GM19328 (cell line): ENCODE measurements at regions not wholly inside any gene's neighbourhood (a gene's known extent, or its start where the extent isn't known, plus 50 kb on each side); places are given as distances from the start of the nearest gene placed in this dataset.
"Not testable (repeated sequence)": the region's sequence is repeated elsewhere in the genome, so short reads cannot be mapped to it uniquely, and the experiment has no call there.

Experiments
- ATAC-seq: cut with Tn5 transposase; IDR thresholded peaks from one replicate; pipeline ENCODE4 v1.9.1; 2021; ENCODE audit warnings: mild to moderate bottlenecking, moderate library complexity; ENCODE audit not compliant: unreplicated experiment

DNA sequence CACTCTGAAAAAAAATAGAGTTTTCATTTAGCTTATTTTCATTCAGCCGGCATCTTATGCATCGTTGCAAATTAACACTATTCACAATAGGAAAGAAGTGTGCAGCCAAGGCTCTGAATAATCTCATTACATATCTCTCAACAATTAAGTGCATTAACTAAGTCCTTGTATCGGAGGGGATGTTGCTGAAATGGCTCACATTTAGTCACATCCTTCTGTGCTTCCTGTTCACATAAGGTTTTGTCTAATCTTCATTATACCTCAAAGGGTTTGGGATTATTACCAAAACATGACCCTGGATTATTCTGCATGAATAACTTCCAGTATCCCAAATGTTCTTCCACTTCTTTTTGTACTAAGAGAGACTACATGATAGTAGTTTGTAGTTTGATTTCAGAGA is 278.0 kb upstream of the GRIA1 start:
- no peak for ATAC-seq

DNA sequence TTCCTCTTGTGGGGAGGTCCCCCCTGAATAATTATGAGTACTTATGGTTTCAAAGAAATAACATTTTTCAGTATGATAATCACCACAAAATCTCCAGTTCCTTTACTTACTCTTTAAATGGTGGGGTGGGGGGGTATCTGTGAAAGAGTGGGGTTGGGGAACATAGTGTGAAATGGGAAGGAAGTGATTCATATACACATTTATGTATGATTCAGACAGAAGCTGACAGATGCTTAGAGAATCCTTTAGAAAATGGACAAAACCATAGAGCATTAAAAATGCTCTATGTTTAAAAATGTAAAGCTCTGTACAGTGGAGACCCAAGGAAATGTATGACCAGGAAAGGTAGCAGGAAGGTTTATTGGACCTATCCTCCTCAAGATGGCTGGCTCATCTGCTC is 267.5 kb upstream of the GRIA1 start:
- no peak for ATAC-seq

DNA sequence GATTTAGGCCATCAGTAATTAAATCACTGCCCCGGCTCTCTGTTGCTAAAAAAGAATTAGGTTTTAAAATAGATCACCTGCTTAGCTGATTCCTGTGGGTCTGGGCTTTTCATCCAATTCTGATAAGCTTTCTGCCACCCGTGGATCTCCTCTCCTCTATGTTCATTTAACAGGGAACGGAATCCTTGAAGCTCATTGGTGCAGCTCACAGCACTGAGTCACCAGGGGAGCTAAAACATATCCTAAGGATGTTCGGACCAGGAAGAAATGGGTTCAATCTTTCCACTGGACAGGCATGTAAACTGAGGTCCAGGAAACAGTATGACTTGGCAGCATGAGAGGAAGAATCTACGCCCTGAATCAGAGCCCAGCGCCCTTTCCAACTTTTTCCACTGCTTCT is 267.1 kb upstream of the GRIA1 start:
- ATAC-seq, result no peak

DNA sequence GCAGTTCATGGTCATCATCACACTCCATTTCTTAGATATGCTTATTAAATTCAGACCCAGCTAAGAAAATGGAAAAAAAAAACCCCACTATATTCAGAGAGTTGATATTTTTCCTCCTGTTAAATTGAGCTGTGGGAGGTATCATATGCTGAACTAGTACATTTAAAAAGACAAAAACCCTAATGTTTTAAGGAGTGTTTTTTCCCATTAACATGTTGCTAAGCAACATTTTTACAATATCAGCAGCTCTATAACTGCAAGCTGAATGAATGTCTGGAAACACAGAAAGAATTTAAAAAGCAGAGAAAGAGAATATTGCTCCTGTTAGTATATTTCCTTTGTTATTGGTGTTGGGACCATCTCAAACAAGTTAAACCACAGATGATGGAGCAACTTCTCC is 265.8 kb upstream of the GRIA1 start:
- no peak for ATAC-seq

DNA sequence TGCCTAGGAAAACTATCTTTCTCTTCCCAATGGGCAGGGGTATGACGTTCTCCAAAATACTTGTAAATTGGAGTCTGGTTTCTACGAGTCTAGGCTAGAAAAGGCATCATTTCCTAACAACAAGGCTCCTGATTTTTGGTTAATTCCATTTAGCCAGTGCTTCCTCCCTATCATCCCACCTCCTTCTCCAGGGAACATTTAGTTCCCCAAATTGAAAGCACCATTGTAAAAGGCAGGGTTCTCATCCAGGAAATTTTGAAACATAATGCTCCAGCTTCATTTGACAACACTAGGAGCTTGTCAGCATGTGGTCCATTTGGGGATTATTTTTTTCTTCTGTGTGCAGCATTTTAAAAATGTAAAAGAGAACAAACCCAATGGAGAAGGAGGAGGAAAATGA is 256.5 kb upstream of the GRIA1 start:
- no peak for ATAC-seq

DNA sequence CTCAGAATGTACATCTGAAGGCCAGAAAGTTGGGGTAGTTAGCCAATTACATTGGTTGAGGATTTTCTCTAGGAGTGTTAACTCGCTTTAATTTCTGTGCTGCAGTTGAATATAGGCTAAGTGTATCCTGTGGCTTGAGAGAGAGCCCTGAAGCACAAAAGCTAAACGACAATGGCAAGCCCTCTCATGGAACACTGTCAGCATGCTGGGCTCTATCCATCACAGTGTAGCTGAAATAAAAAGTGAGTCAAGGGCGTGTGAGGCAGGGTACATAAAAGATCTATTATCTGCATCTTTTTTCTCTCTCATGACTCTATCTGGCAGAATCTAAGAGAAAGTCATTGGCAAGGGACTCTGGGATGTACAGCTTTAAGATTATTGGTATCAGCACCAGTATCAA is 254.2 kb upstream of the GRIA1 start:
- no peak for ATAC-seq

DNA sequence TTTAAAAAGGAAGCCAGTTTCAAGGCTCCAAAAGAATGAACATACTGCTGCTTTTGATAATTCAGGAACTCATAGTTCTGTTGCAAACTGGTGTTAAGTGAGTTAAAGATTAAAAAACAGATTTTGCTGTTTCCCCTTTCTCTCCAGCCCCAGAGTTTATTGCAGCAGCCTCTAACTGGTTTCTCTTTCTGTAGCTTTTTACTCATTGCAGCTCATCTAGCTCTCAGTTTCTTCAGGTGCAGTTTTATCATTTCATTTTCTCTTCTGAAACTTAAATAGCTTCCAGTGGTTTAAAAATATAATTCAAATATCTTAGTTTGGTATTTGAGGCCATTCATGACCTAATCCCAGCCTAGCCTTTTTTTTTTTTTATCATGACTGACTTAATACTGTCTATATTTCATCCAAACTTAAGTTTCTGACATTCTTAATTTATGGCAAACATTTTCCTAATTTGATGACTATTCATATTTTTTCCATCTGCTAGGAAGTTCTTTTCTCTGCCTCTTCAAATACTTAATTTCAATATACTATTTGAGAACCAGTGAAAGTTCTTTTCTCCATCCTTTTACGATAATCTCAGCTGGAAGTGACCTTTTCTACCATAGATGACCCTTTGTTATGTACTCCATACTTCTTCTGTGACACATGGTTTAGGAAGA is 252.7 kb upstream of the GRIA1 start:
- peak; percentile 56 for ATAC-seq

DNA sequence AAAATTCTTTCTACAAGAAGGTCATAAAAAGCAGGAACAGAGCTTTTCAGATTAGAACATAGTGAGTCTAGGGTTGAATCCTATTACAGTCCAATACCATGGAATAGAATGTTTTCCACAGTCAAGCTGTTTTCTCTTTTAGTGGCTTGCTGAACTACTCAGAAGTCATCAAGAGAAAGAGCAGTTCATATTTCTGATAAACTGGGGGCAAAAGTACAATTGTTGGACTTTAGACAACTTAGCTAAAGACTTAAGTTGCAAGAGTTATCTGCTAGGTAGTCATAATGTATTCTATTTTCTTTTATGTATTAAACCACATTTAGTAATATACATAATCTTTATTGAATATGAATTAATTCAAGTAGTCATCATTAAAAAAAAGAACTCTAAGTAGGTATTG is 233.1 kb upstream of the GRIA1 start:
- ATAC-seq, result no peak

DNA sequence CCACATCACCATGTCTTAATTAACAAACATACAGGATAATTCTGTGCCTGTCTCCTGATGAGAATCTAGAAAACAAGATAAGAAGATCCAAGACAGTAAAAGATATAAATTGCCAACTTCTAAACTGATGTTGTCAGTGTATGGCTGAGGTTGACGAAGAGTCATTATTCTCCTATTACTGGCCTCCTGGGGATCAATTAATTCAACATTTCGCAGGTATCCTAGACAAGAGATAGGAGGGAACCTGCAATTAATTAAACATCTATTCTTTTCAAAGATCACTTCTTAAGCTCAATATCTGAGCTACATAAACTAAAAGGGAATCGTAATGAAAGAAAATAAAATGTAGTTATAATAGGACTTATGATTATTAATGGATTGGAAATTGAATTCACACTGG is 232.0 kb upstream of the GRIA1 start:
- ATAC-seq, result no peak

DNA sequence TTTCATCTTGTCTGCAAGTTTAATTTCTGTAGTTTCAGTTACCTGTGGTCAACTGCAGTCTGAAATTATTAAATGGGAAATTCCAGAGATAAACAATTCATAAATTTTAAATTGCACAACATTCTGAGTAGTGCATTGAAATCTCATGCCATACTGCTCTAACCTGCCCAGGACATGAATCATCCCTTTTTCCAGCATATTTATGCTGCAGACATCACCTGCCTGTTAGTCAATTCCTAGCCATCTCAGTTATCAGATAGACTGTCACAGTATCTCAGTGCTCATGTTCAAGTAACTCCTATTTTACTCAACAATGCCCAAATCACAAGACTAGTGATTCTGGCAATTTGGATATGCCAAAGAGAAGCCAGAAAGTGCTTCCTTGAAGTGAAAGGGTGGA is 223.0 kb upstream of the GRIA1 start:
- no peak for ATAC-seq

DNA sequence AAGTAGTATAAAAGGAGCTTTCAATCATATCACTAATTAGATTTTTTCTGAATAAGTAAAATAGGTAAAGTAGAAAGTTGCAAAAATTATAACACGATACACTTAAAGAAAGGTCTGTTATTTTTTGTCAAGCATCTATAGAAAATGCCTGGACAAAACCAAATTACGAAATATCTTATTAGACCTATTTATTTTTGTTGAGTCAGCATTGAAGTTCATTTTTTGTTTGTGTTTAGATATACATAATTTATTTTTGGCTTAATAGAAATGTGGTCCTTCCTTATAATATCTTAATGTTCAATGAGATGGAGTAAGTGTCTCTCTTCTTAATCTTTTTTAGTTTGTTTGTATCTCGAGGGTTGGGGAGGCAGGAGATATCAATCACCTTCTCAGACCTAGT is 214.8 kb upstream of the GRIA1 start:
- ATAC-seq, result no peak

DNA sequence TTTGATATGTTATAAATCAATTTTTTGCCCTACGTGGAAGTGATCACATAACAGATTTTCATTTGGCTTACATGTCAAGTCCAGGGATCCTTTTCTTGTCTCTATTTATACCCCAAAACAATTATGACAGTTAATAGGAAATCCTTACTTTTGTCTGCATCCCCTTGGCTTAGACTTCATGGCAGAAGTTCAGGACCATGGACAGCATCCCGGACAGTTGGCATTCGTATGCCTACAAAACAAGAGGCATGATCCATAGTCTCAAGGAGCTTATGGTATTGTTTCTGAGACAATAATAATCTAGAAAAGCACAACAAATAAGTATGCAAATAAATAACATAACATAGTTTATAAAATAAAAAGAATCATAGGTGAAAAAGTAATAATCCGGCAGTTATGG is 214.3 kb upstream of the GRIA1 start:
- no peak for ATAC-seq

DNA sequence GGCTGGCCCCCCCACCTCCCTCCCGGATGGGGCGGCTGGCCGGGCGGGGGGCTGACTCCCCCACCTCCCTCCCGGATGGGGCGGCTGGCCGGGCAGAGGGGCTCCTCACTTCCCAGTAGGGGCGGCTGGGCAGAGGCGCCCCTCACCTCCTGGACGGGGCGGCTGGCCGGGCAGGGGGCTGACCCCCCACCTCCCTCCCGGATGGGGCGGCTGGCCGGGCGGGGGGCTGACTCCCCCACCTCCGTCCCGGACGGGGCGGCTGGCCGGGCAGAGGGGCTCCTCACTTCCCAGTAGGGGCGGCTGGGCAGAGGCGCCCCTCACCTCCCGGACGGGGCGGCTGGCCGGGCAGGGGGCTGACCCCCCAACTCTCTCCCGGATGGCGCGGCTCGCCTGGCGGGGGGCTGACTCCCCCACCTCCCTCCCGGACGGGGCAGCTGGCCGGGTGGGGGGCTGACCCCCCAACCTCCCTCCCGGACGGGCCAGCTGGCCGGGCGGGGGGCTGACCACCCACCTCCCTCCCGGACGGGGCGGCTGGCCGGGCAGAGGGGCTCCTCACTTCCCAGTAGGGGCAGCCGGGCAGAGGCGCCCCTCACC is 194.1 kb upstream of the GRIA1 start:
- ATAC-seq, result not testable (repeated sequence)

DNA sequence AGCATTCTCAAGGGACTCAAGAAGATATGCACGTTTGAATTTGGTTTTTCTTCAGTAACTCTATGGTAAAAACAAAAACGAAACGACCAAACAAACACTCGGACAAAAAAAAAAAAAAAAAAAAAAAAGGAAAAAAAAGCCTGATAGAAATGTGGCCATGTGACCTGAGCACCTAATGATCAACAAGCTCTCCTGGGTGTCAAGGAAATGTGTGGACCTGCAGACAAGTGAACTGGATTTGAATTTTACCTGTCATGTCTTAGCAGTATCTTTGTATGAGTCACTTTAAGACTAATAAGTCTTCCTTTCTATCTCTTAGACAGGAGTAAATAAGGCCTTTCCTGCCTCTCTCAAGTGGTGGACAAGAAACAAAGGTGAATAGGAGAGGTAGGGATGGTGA is 190.6 kb upstream of the GRIA1 start:
- ATAC-seq, result no peak

DNA sequence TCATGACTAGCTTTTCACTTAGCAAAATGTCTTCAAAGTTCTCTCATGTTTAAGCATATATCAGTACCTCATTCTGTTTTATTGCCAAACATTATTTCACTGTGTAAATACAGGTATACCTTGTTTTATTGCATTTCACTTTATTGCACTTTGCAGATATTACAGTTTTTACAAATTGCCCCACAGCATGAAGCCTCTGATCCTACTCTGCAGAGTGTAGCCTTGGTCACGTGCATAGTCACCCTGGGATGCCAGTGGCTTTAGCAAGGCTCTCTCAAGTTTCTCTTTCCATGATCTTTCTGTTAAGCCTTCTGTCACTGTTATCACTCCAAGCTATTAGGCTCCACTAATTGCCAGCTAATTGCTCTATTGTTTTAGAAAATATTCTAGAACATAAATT is 182.2 kb upstream of the GRIA1 start:
- ATAC-seq, result no peak

DNA sequence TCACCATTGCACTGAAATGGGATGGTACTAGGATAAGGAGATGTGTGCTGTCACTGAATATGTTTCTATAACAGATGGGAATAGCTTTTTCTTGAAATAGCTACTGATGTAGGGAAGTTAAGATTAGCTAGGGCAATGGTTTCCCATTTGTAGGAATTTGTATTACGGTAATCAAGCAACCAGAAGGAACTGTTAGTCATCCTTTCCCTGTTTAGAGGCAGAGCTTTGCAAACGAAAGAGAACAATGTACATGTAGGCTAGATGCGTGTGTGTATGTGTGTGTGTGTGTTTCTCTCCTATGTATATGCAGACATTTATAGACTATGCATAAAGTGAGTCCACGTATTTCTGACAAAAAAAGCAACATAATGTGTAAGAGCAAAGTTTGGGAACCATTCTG is 171.9 kb upstream of the GRIA1 start:
- no peak for ATAC-seq

DNA sequence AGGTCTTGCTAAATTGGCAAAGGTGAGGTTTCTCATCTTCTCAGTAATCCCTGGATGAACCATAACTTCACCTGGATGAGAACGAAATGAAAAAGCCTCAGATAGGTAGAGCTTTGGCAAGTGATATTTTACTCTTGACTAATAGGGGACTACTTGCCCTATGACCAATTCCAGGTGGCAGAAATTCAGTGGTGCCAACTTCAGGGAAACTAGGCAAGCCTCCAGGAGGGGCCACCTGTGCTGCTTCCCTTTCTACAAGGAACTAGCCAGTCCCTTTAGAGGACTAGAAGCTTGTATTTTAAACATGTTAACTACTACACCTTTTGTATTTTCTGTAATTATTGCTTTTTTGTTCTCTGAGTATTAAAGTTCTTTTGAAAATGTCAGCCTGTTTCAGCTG is 169.0 kb upstream of the GRIA1 start:
- ATAC-seq, result no peak

DNA sequence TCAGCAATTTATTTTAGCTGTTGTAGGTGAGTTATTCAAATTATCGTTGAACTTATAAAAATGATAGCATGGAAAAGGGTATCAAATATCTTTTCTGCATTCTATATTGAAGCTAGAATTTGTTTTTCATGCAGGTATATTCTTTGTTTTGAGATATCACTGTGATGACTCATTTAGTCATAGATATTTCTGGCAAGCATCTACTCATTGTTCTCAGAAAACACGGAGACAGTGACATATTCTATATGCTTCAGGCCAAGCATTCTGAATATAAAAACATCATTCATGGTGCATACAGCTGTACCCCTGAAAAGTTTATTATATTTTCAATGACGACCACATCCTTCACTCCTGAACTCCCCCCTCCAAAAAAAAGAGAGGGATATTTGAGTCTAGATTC is 150.3 kb upstream of the GRIA1 start:
- no peak for ATAC-seq

DNA sequence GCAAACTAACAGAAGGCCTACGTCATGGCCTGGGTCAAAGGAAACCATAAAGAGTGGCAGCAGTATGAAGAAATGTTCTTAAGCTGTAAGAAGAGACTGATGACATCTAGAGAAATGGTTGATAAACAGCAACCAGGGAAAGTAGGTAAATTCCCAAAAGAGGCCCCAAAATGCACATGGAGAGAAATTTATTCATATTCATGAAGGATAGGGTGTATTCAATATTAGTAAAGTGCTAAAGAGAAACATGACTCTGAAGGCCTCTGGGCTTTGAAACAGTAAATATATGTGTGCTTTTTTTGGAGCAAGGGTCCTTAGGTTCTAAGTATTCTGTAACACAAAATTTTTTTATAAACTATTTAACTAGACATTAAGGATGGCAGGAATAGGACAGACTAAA is 149.7 kb upstream of the GRIA1 start:
- no peak for ATAC-seq

DNA sequence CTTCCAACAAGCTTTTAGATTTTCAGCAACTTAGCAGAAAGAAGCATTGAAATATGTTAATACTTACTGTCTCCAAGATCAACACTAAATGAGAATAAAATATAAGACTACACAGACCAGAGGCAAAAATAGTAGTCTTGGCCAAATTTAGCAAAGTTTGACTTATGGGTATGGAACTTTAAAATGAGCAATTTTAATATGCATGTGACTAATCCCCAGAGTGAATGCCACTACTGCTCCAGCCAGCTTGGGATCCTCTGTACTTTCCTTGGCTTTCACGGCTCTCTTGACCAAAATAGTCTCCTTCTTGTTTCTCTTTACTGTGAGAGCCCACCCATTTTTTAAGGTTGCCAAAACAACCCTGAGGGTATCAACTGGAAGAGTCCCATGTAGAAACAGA is 148.0 kb upstream of the GRIA1 start:
- ATAC-seq, result no peak

DNA sequence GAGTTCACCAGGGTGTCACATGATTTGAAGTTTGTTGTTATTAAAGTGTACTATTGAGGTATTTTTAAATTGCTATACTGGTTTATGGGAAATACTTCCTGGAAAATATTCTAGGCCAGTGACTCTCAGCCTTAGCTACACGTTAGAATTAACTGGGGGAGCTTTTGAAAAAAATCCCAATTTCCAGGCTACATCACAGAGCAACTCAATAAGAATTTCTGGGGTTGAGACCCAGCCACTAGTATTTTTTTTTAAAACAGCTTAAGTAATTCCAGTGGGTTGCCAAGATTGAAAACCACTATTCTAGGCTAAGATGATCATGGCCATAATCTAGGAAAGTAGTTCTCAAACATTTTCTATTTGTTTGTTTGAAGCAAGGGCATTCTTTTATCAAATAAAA is 142.9 kb upstream of the GRIA1 start:
- ATAC-seq, result no peak

DNA sequence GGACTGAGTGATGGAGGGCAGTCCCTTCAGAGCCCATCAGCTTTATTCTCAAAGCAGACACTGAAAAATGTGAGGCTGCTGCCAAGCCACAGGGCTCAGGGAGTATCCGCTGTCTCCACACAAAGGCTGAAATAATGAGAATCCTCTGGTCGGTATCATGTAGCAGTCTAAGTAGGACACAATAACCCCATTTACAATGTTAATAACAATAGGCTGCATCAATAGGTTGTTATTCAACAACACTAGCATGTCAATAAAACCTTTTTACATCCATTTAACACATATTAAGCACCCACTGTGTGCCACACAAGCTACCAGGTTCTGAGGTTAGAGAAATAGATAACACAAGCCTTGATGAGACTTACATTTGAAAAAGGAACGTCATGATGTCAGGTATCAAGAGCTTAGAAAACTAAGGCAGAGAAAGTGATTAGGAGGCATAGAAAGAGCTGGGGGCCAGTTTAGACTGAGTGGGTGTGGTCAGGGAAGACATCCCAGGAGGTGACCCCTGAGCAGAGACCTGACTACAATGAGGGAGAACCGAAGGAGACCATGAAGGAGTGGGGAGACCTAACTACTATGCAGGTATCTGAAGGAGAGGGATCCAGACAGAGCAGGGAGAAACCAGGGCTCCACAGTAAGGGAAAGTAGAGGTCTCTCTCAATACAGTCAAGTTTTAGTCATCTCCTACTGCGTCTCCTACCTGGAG is 140.1 kb upstream of the GRIA1 start:
- no peak for ATAC-seq
